OCI-LY1 (cell line): ENCODE measurements at regions not wholly inside any gene's neighbourhood (a gene's known extent, or its start where the extent isn't known, plus 50 kb on each side); places are given as distances from the start of the nearest gene placed in this dataset.

ENCODE experiments used
- H2AFZ ChIP-seq: fragments of 200-600 bp; sonication (generic), shearing (Covaris generic); 2 replicates; pipeline ENCODE4 v1.6.0; 2014; ENCODE audit warnings: antibody characterized with exemption, mild to moderate bottlenecking, low read length
- H3F3A ChIP-seq: fragments of 200-600 bp; sonication (generic), shearing (Covaris generic); 2 replicates; pipeline ENCODE4 v1.6.0; 2014; ENCODE audit warnings: mild to moderate bottlenecking, antibody characterized with exemption, low read length, moderate library complexity; ENCODE audit not compliant: insufficient read depth
- H3K27ac ChIP-seq: fragments of 200-600 bp; sonication (generic); 2 replicates; pipeline ENCODE4 v1.5.1; 2014; ENCODE audit warnings: low read length, mixed run types, mild to moderate bottlenecking, low read depth; ENCODE audit not compliant: poor library complexity, severe bottlenecking
- H3K27me3 ChIP-seq: fragments of 200-600 bp; sonication (generic); 2 replicates; pipeline ENCODE4 v1.6.0; 2014; ENCODE audit warnings: antibody characterized with exemption, mild to moderate bottlenecking, low read length, moderate library complexity; ENCODE audit not compliant: insufficient read depth
- H3K36me3 ChIP-seq: fragments of 200-600 bp; sonication (generic); 2 replicates; pipeline ENCODE4 v1.6.1; 2014; ENCODE audit warnings: mild to moderate bottlenecking, antibody characterized with exemption, low read length, moderate library complexity, mixed read lengths; ENCODE audit not compliant: insufficient read depth
- H3K4me1 ChIP-seq: fragments of 200-600 bp; sonication (generic); 2 replicates; pipeline ENCODE4 v1.5.1; 2014; ENCODE audit warnings: mild to moderate bottlenecking, low read length, moderate library complexity; ENCODE audit not compliant: insufficient read depth, severe bottlenecking
- H3K4me2 ChIP-seq: fragments of 200-600 bp; sonication (generic), shearing (Covaris generic); 2 replicates; pipeline ENCODE4 v1.6.1; 2014; ENCODE audit warnings: low read length
- H3K4me3 ChIP-seq: fragments of 200-600 bp; sonication (generic); 2 replicates; pipeline ENCODE4 v1.5.1; 2014; ENCODE audit warnings: low read length, low read depth, mild to moderate bottlenecking, mixed read lengths; ENCODE audit not compliant: poor library complexity, severe bottlenecking
- H3K79me2 ChIP-seq: fragments of 200-600 bp; shearing (Covaris generic); 2 replicates; pipeline ENCODE4 v1.6.1; 2016; ENCODE audit warnings: mixed run types, low read length, mixed read lengths; ENCODE audit not compliant: insufficient read depth
- H3K9ac ChIP-seq: fragments of 200-600 bp; sonication (generic), shearing (Covaris generic); 2 replicates; pipeline ENCODE4 v1.6.1; 2014; ENCODE audit warnings: mild to moderate bottlenecking, low read length, mixed read lengths
- H3K9me2 ChIP-seq: fragments of 200-600 bp; sonication (generic), shearing (Covaris generic); 2 replicates; pipeline ENCODE4 v1.6.1; 2014; ENCODE audit warnings: low read depth, mild to moderate bottlenecking, low read length, mixed read lengths
- H3K9me3 ChIP-seq: fragments of 200-600 bp; shearing (Covaris generic); 2 replicates; pipeline ENCODE4 v1.6.1; 2014; ENCODE audit warnings: low read length, mixed read lengths
- H4K20me1 ChIP-seq: fragments of 200-600 bp; sonication (generic), shearing (Covaris generic); 2 replicates; pipeline ENCODE4 v1.6.0; 2016; ENCODE audit warnings: mild to moderate bottlenecking, low read length; ENCODE audit not compliant: insufficient read depth
- EZH2 ChIP-seq: fragments of 200-600 bp; sonication (generic), shearing (Covaris generic); IDR thresholded peaks from 2 replicates; pipeline ENCODE4 v1.8.0; 2017; ENCODE audit warnings: borderline replicate concordance, mixed run types, mild to moderate bottlenecking, antibody characterized with exemption, low read length, moderate library complexity, mixed read lengths
- TF ChIP-seq, protein P1 (sequence below): fragments of 200-600 bp; sonication (generic), shearing (Covaris generic); IDR thresholded peaks from 2 replicates; pipeline ENCODE4 v1.5.1; 2017; ENCODE audit warnings: mild to moderate bottlenecking, antibody characterized with exemption, low read length, moderate library complexity, mixed read lengths

DNA sequence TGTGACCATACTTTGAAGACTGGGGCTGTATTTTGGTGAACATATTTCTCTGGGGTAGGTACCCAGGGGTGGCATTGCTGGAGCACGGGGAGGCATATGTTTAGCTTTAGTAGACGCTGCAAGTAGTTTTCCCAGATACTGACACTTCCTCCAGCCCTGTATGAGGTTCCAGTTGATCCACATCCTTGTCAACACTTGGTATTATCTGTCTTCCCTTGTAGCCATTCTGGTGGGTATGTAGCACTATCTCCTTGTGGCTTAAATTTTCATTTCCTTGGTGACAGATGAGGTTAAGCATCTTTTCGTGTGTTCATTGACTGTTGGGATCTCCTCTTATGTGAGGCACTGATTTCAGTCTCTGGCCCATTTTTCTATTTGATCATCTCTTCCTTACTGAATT, 179.1 kb downstream of the PHETA1 start:
- Histone ChIP-seq H3K79me2 (no peaks in the 10 kb centered on the region), H2AFZ (no peak overlapping the region), H3K4me3 (no peak overlapping the region), H3K36me3 (no peaks in the 10 kb centered on the region), H3K27ac (no peak overlapping the region), H3K27me3 (no peaks in the 10 kb centered on the region), H4K20me1 (no peaks in the 10 kb centered on the region), H3K9ac (no peak overlapping the region), H3F3A (no peaks in the 10 kb centered on the region), H3K9me2 (no peaks in the 10 kb centered on the region), H3K4me1 (no peaks in the 10 kb centered on the region), H3K4me2 (no peak overlapping the region), H3K9me3 (no peaks in the 10 kb centered on the region)
- no peak for TF ChIP-seq EZH2
- TF ChIP-seq, protein P1, sequence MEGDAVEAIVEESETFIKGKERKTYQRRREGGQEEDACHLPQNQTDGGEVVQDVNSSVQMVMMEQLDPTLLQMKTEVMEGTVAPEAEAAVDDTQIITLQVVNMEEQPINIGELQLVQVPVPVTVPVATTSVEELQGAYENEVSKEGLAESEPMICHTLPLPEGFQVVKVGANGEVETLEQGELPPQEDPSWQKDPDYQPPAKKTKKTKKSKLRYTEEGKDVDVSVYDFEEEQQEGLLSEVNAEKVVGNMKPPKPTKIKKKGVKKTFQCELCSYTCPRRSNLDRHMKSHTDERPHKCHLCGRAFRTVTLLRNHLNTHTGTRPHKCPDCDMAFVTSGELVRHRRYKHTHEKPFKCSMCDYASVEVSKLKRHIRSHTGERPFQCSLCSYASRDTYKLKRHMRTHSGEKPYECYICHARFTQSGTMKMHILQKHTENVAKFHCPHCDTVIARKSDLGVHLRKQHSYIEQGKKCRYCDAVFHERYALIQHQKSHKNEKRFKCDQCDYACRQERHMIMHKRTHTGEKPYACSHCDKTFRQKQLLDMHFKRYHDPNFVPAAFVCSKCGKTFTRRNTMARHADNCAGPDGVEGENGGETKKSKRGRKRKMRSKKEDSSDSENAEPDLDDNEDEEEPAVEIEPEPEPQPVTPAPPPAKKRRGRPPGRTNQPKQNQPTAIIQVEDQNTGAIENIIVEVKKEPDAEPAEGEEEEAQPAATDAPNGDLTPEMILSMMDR, result no peak

DNA sequence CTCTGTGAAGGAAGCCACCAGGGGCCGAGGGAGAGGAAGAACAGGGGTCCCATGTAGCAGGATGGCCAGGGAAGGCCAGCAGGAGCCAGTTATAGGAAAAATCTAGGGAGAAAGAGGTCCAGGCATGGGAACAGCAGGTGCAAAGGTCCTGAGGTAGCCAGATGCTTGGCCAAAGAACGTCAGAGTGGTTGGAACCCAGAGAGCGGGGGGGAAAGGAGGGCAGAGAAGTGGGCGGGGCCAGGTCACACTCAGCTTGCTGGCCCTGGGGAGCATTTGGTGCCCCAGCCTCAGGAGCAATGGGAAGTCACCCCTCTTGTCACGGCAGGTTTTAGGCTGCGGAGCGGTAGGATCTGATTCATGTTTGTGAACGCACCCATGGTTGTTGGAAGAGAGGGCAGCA, 180.5 kb downstream of the PHETA1 start:
- Histone ChIP-seq H3K9ac (no peak overlapping the region), H3K4me2 (no peak overlapping the region), H4K20me1 (no peaks in the 10 kb centered on the region), H3K9me2 (no peaks in the 10 kb centered on the region), H3K79me2 (no peaks in the 10 kb centered on the region), H3K4me1 (no peaks in the 10 kb centered on the region), H3K27me3 (no peaks in the 10 kb centered on the region), H3K36me3 (no peaks in the 10 kb centered on the region), H2AFZ (no peak overlapping the region), H3K27ac (no peak overlapping the region), H3F3A (no peaks in the 10 kb centered on the region), H3K4me3 (no peak overlapping the region), H3K9me3 (no peaks in the 10 kb centered on the region)
- TF ChIP-seq, protein P1, result no peak
- no peak for TF ChIP-seq EZH2

DNA sequence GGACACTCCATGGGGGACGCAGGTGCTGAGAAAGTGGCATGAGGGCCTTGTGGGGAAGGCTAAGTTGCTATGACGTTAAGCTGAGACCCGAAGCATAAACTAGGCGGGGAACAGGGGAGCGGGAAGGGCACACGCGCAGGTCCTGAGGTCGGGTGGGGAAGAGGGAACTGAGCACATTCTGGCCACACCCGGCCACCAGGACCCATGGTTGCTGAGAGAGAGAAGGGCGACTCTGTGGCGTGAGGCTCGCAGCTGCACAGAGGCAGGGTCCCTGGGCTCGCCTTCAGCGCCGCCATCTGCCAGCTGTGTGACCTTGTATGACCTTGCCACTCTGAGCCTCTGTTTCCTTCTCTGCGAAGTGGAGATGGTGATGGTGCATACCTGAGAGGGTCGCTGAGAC, 182.5 kb downstream of the PHETA1 start:
- Histone ChIP-seq H3K27ac (no peak overlapping the region), H2AFZ (no peak overlapping the region), H3K4me3 (no peak overlapping the region), H3K27me3 (no peaks in the 10 kb centered on the region), H3K4me2 (no peak overlapping the region), H3F3A (no peaks in the 10 kb centered on the region), H3K36me3 (no peaks in the 10 kb centered on the region), H3K9ac (no peak overlapping the region), H3K9me3 (no peaks in the 10 kb centered on the region), H4K20me1 (no peaks in the 10 kb centered on the region), H3K79me2 (no peaks in the 10 kb centered on the region), H3K9me2 (no peaks in the 10 kb centered on the region), H3K4me1 (no peaks in the 10 kb centered on the region)
- TF ChIP-seq, protein P1, result no peak
- no peak for TF ChIP-seq EZH2
